GM18511 (cell line): ENCODE measurements at regions not wholly inside any gene's neighbourhood (a gene's known extent, or its start where the extent isn't known, plus 50 kb on each side); places are given as distances from the start of the nearest gene placed in this dataset.

Source experiments
- ATAC-seq: cut with Tn5 transposase; IDR thresholded peaks from one replicate; pipeline ENCODE4 v1.9.1; 2021; ENCODE audit warnings: mild to moderate bottlenecking, moderate library complexity; ENCODE audit not compliant: unreplicated experiment

GRCh38 chr10:3551761-3552160, 233.2 kb downstream of the KLF6 start:
- no peak for ATAC-seq

- no peak for ATAC-seq
Observed at GRCh38 chr10:3549118-3549517, 235.9 kb downstream of the KLF6 start.

GRCh38 chr10:3548702-3549101, 236.3 kb downstream of the KLF6 start:
- ATAC-seq, result no peak

GRCh38 chr10:3548076-3548475, 236.9 kb downstream of the KLF6 start:
- ATAC-seq, result no peak

- no peak for ATAC-seq
Observed at GRCh38 chr10:3544561-3544960, 240.4 kb downstream of the KLF6 start.

- no peak for ATAC-seq
Observed at GRCh38 chr10:3542185-3542611, 242.8 kb downstream of the KLF6 start.

GRCh38 chr10:3539696-3540383, 245.2 kb downstream of the KLF6 start:
- no peak for ATAC-seq

GRCh38 chr10:3538656-3539531, 246.1 kb downstream of the KLF6 start:
- no peak for ATAC-seq

GRCh38 chr10:3538291-3538655, 246.7 kb downstream of the KLF6 start:
- no peak for ATAC-seq

GRCh38 chr10:3537518-3537917, 247.5 kb downstream of the KLF6 start:
- no peak for ATAC-seq

GRCh38 chr10:3535001-3535400, 250.0 kb downstream of the KLF6 start:
- ATAC-seq, result no peak

- no peak for ATAC-seq
Observed at GRCh38 chr10:3534433-3534832, 250.6 kb downstream of the KLF6 start.

GRCh38 chr10:3533296-3533695, 251.7 kb downstream of the KLF6 start:
- no peak for ATAC-seq

GRCh38 chr10:3532644-3533043, 252.4 kb downstream of the KLF6 start:
- ATAC-seq, result no peak

GRCh38 chr10:3531670-3532069, 253.3 kb downstream of the KLF6 start:
- ATAC-seq, result no peak

- ATAC-seq, result no peak
Observed at GRCh38 chr10:3530783-3531645, 254.0 kb downstream of the KLF6 start.

- ATAC-seq, result no peak
Observed at GRCh38 chr10:3530346-3530745, 254.7 kb downstream of the KLF6 start.

GRCh38 chr10:3529691-3530090, 255.3 kb downstream of the KLF6 start:
- ATAC-seq, result no peak

GRCh38 chr10:3528823-3529403, 256.1 kb downstream of the KLF6 start:
- no peak for ATAC-seq

- ATAC-seq, result no peak
Observed at GRCh38 chr10:3528271-3528670, 256.7 kb downstream of the KLF6 start.

- ATAC-seq, result no peak
Observed at GRCh38 chr10:3527869-3528268, 257.1 kb downstream of the KLF6 start.
